Right lobe of liver (tissue), 4 donors: ENCODE measurements at regions not wholly inside any gene's neighbourhood (a gene's known extent, or its start where the extent isn't known, plus 50 kb on each side); places are given as distances from the start of the nearest gene placed in this dataset.

Experiments
- CTCF ChIP-seq, 4 donors: fragments of 200-600 bp in 3 of 4; fragments of 450-650 bp in 1 of 4; IDR thresholded peaks; one replicate each; pipeline versions ENCODE4 v1.5.1 to v1.8.0; 2016 to 2022; ENCODE audit warnings: antibody characterized with exemption in 4 of 4, mild to moderate bottlenecking in 2 of 4
- POLR2A ChIP-seq: fragments of 450-650 bp; IDR thresholded peaks from one replicate; pipeline ENCODE4 v1.6.1; 2017; ENCODE audit warnings: antibody characterized with exemption, mild to moderate bottlenecking
- donor health status: DM: no; HTN: no; CAD: no.
- donor health status: DM: no; HTN: no; CAD: no.
- donor health status: DM: no; HTN: yes; CAD: no.

- no peak for TF ChIP-seq CTCF (IDR thresholded peaks at IDR 0.05)
- TF ChIP-seq POLR2A, result no peak
Observed at GRCh38 chr2:187906021-187906420, 351.8 kb upstream of the TFPI start.
